ENCODE measurements at regions not wholly inside any gene's neighbourhood (a gene's known extent, or its start where the extent isn't known, plus 50 kb on each side); places are given as distances from the start of the nearest gene placed in this dataset.
A peak's percentile ranks its signal among the peaks of the same experiment; 100 is the strongest.

- intact Hi-C loops (cut with DNase I), result no loop called here
- Histone ChIP-seq H3K27ac (no peak overlapping the region), H3K4me3 (no peak overlapping the region), H3K9me3 (peaks cover 0 to 6% (median 0%) of the 10 kb centered on the region in 3 donors), H3K36me3 (no peaks in the 10 kb centered on the region), H3K4me1 (peaks cover 0 to 40% (median 20%) of the 10 kb centered on the region in 3 donors), H3K27me3 (no peaks in the 10 kb centered on the region)
- TF ChIP-seq POLR2A (IDR thresholded peaks at IDR 0.05) (no peak), CTCF (IDR thresholded peaks at IDR 0.05) (no peak)
- DNase-seq, result no peak
- 100% methylated on average over 3 of the region's 4 CpGs; no CpG with 5 or more reads in 1 of the 2 donors for WGBS, 2 donors
These were observed 89.3 kb upstream of the PGRMC2 start for GRCh38 chr4:128376958-128377357.

- Histone ChIP-seq H3K36me3 (no peaks in the 10 kb centered on the region), H3K4me1 (peaks cover 0 to 36% (median 20%) of the 10 kb centered on the region in 3 donors), H3K4me3 (no peak overlapping the region), H3K27ac (no peak overlapping the region), H3K27me3 (no peaks in the 10 kb centered on the region), H3K9me3 (peaks cover 0 to 6% (median 0%) of the 10 kb centered on the region in 3 donors)
- intact Hi-C loops (cut with DNase I), result no loop called here
- 93% methylated on average over 5 of the region's 5 CpGs for WGBS, 2 donors
- TF ChIP-seq CTCF (IDR thresholded peaks at IDR 0.05) (no peak), POLR2A (IDR thresholded peaks at IDR 0.05) (no peak)
- no peak for DNase-seq
These were observed 88.7 kb upstream of the PGRMC2 start for GRCh38 chr4:128376303-128376702.

GRCh38 chr4:128373628-128374027 is 86.0 kb upstream of the PGRMC2 start:
- H3K36me3 ChIP-seq, result no peaks in the 10 kb centered on the region
- no peaks in the 10 kb centered on the region for H3K27me3 ChIP-seq
- H3K4me1 ChIP-seq, result peaks cover 0 to 9% (median 3%) of the 10 kb centered on the region in 3 donors
- TF ChIP-seq POLR2A (IDR thresholded peaks at IDR 0.05) (no peak), CTCF (IDR thresholded peaks at IDR 0.05) (no peak)
- no peak for DNase-seq
- no peak overlapping the region for H3K4me3 ChIP-seq
- intact Hi-C loops (cut with DNase I), result no loop called here
- WGBS, 2 donors, result 67 to 90% methylated on average over 1 to 2 of the region's 2 CpGs
- no peak overlapping the region for H3K27ac ChIP-seq
- peaks cover 0 to 6% (median 0%) of the 10 kb centered on the region in 3 donors for H3K9me3 ChIP-seq

- TF ChIP-seq POLR2A (IDR thresholded peaks at IDR 0.05), result no peak
- TF ChIP-seq CTCF (IDR thresholded peaks at IDR 0.05), result no peak
- WGBS, 2 donors, result 83 to 86% methylated on average over 2 of the region's 2 CpGs
- Histone ChIP-seq H3K4me1 (peaks cover 0 to 4% (median 0%) of the 10 kb centered on the region in 3 donors), H3K27ac (peak overlapping the region in 3 of 4 donors; percentile 6 to 78 (median 47)), H3K27me3 (no peaks in the 10 kb centered on the region), H3K36me3 (no peaks in the 10 kb centered on the region), H3K9me3 (peaks cover 0 to 2% (median 0%) of the 10 kb centered on the region in 3 donors), H3K4me3 (no peak overlapping the region)
- intact Hi-C loops (cut with DNase I), result no loop called here
- no peak for DNase-seq
These were observed 84.3 kb upstream of the PGRMC2 start for GRCh38 chr4:128371876-128372275.

DNA sequence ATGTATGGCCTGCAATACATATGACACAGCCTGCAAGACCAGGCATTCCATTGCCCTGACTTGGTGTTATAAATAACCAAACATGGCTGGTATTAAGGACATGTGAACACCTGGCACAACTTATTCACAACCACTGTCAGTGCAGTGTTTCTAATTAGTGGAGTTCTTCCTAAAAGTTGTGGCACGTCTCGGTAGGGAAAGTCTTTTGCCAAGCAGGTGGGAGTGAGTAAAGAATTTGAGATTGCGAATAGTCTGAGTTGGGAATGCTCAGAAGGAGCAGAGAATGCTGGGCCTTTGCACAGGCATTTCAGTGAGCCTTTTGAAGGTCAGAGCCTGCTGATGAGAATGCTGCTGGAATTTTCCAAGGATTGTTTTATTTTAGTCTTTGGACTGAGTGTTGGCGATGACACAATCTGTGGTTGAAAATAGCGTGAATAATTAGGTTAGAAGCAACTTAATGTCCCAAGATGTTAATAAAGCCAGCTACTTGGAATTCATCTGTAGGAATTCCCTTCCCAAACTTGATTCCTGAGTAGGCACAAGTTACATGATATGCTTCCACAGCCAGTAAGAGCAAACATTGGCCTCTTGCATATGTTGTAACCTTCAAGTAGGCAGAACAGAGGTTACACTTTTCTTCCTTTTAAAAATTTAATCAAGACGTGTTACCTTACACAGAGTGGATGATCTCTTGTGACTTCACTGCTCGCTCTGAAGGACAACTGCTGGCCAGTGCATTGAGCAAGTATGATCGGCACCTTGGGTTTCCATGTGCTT is 83.6 kb upstream of the PGRMC2 start:
- Histone ChIP-seq H3K27ac (peak overlapping the region in 3 of 4 donors; percentile 6 to 78 (median 47)), H3K9me3 (no peaks in the 10 kb centered on the region), H3K4me1 (peaks cover 0 to 4% (median 0%) of the 10 kb centered on the region in 3 donors), H3K27me3 (no peaks in the 10 kb centered on the region), H3K4me3 (no peak overlapping the region), H3K36me3 (no peaks in the 10 kb centered on the region)
- intact Hi-C loops (cut with DNase I), result no loop called here
- no peak for TF ChIP-seq POLR2A (IDR thresholded peaks at IDR 0.05)
- no peak for TF ChIP-seq CTCF (IDR thresholded peaks at IDR 0.05)
- no peak for DNase-seq
- 70 to 77% methylated on average over 8 of the region's 8 CpGs for WGBS, 2 donors

Measured in esophagus squamous epithelium (tissue), 5 donors.